ENCODE measurements at regions not wholly inside any gene's neighbourhood (a gene's known extent, or its start where the extent isn't known, plus 50 kb on each side); places are given as distances from the start of the nearest gene placed in this dataset.

- intact Hi-C loops (cut with DNase I; ENCODE audit: low total_unique reads) (no loop called here), in situ Hi-C loops (cut with MboI; ENCODE audit: low sequenced_read_pairs in 4 of 4) (no loop called here)
- Histone ChIP-seq H3K36me3 (no peaks in the 10 kb centered on the region), H3K4me1 (peaks cover 0 to 5% of the 10 kb centered on the region in 2 donors), H3K27ac (no peak overlapping the region), H3K9me3 (no peaks in the 10 kb centered on the region), H3K4me3 (no peak overlapping the region), H3K27me3 (no peaks in the 10 kb centered on the region)
- no peak for TF ChIP-seq POLR2A (IDR thresholded peaks at IDR 0.05)
- TF ChIP-seq CTCF (IDR thresholded peaks at IDR 0.05 in 4 of 5, conservative IDR thresholded peaks at IDR 0.05 in 1 of 5), result no peak
- ATAC-seq (no peak), DNase-seq (no peak)
These were observed 448.5 kb downstream of the CSNK1G3 start for GRCh38 chr5:123960526-123960925.

GRCh38 chr5:123951582-123951977 lies 439.6 kb downstream of the CSNK1G3 start:
- Histone ChIP-seq H3K27ac (no peak overlapping the region), H3K4me3 (no peak overlapping the region), H3K36me3 (no peaks in the 10 kb centered on the region), H3K4me1 (no peaks in the 10 kb centered on the region), H3K27me3 (no peaks in the 10 kb centered on the region), H3K9me3 (no peaks in the 10 kb centered on the region)
- TF ChIP-seq POLR2A (IDR thresholded peaks at IDR 0.05), result no peak
- no peak for TF ChIP-seq CTCF (IDR thresholded peaks at IDR 0.05 in 4 of 5, conservative IDR thresholded peaks at IDR 0.05 in 1 of 5)
- DNase-seq, result no peak
- peak in 1 of 2 donors; percentile 44 for ATAC-seq
- in situ Hi-C loops (cut with MboI; ENCODE audit: low sequenced_read_pairs in 4 of 4) (no loop called here), intact Hi-C loops (cut with DNase I; ENCODE audit: low total_unique reads) (no loop called here)

- in situ Hi-C loops (cut with MboI; ENCODE audit: low sequenced_read_pairs in 4 of 4), result no loop called here
- no peaks in the 10 kb centered on the region for H3K4me1 ChIP-seq
- intact Hi-C loops (cut with DNase I; ENCODE audit: low total_unique reads), result no loop called here
- H3K4me3 ChIP-seq, result no peak overlapping the region
- no peak for ATAC-seq
- no peak for DNase-seq
- no peaks in the 10 kb centered on the region for H3K27me3 ChIP-seq
- H3K9me3 ChIP-seq, result no peaks in the 10 kb centered on the region
- TF ChIP-seq POLR2A (IDR thresholded peaks at IDR 0.05) (no peak), CTCF (IDR thresholded peaks at IDR 0.05 in 4 of 5, conservative IDR thresholded peaks at IDR 0.05 in 1 of 5) (no peak)
- H3K36me3 ChIP-seq, result no peaks in the 10 kb centered on the region
- no peak overlapping the region for H3K27ac ChIP-seq
These were observed 439.0 kb downstream of the CSNK1G3 start for GRCh38 chr5:123950701-123951581.

DNA sequence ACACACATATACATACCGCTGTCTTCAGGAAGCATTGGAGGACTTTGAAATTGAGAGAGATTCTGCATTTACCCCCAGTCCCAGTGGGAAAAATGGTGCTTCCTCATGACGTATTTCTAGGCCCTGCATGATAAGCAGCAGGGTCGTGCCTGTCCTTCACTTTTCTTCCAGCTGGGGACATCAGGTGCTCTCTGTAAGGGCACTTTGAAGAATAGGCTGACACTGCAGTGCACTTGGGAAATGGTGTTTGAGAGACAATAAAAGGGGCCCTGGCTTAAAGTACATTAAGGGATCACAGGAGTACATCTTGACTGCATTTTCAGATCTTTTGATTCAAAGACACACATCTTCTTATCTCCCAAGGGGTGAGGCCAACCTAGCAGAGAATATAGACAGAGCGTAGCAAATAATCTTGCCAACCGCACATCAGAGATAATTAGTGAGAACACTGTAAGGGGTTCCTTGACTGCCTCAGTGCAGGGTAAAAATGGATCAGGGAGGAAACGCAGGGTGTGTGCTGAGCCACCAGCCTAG lies 437.9 kb downstream of the CSNK1G3 start:
- DNase-seq (no peak), ATAC-seq (no peak)
- Histone ChIP-seq H3K9me3 (no peaks in the 10 kb centered on the region), H3K4me1 (no peaks in the 10 kb centered on the region), H3K27me3 (no peaks in the 10 kb centered on the region), H3K4me3 (no peak overlapping the region), H3K36me3 (no peaks in the 10 kb centered on the region), H3K27ac (no peak overlapping the region)
- no peak for TF ChIP-seq POLR2A (IDR thresholded peaks at IDR 0.05)
- TF ChIP-seq CTCF (IDR thresholded peaks at IDR 0.05 in 4 of 5, conservative IDR thresholded peaks at IDR 0.05 in 1 of 5), result no peak
- intact Hi-C loops (cut with DNase I; ENCODE audit: low total_unique reads), result no loop called here
- in situ Hi-C loops (cut with MboI; ENCODE audit: low sequenced_read_pairs in 4 of 4), result no loop called here

Data from gastrocnemius medialis (tissue), 4 donors.